Endothelial cell of umbilical vein (primary cell): ENCODE measurements at regions not wholly inside any gene's neighbourhood (a gene's known extent, or its start where the extent isn't known, plus 50 kb on each side); places are given as distances from the start of the nearest gene placed in this dataset.

Experiments used
- BruUV-seq: library from RNA; stranded (reverse); fragments of 400-500 nt; replicated peaks from 2 replicates; lab custom pipeline; 2021; lab: Mats Ljungman, UMichigan
- CTCF ChIA-PET: fragments of 300-600, 350-600 bp; sonication (Branson Sonifier 250); formaldehyde crosslinking; loops from one replicate; lab custom pipeline; 2021; ENCODE audit warnings: antibody characterized with exemption, inconsistent platforms; lab: Charles Lee
- POLR2A ChIA-PET: fragments of 300-600, 350-600 bp; sonication (Branson Sonifier 250); formaldehyde crosslinking; loops from one replicate; lab custom pipeline; 2021; ENCODE audit warnings: antibody characterized with exemption, inconsistent platforms; lab: Charles Lee
- DNase-seq: peaks from one replicate; pipeline ENCODE4 v3.0.0-alpha.2; 2011; ENCODE audit warnings: low read depth, low spot score
- FAIRE-seq: peaks from 2 replicates; lab custom pipeline; 2011; peaks lifted over from hg19 to GRCh38; lab: Jason Lieb, UNC
- H2AFZ ChIP-seq: 2 replicates; pipeline ENCODE4 v1.6.0; 2012; ENCODE audit warnings: low read depth, low read length, control low read depth, inconsistent platforms
- H3K27ac ChIP-seq: 2 replicates; pipeline ENCODE4 v1.5.1; 2011; ENCODE audit warnings: low read depth, mild to moderate bottlenecking, control low read depth, low read length, moderate library complexity; ENCODE audit not compliant: insufficient read depth
- H3K27me3 ChIP-seq, 2 experiments: 2 replicates each; pipeline versions ENCODE4 v1.6.0 to v1.6.1; 2011; ENCODE audit warnings: low read length in 2 of 2, mixed read lengths in 1 of 2; ENCODE audit not compliant: control insufficient read depth in 2 of 2, insufficient read depth in 2 of 2
- H3K36me3 ChIP-seq, 2 experiments: 2 replicates in 1 of 2; 3 replicates in 1 of 2; pipeline ENCODE4 v1.5.1; 2011; ENCODE audit warnings: low read length in 2 of 2, mild to moderate bottlenecking in 1 of 2, moderate library complexity in 1 of 2; ENCODE audit not compliant: control insufficient read depth in 2 of 2, insufficient read depth in 2 of 2; ENCODE audit errors: extremely low read depth in 1 of 2
- H3K4me1 ChIP-seq: 3 replicates; pipeline ENCODE4 v1.5.1; 2011; ENCODE audit warnings: mild to moderate bottlenecking, low read length; ENCODE audit not compliant: control insufficient read depth, insufficient read depth; ENCODE audit errors: extremely low read depth
- H3K4me2 ChIP-seq: 2 replicates; pipeline ENCODE4 v1.6.1; 2011; ENCODE audit warnings: low read length, control low read depth, mixed read lengths; ENCODE audit not compliant: insufficient read depth
- H3K4me3 ChIP-seq, 3 experiments: fragments of 200-600 bp in 1 of 3; sonication (generic), shearing (Covaris generic) in 1 of 3; replicated peaks in 1 of 3; 2 replicates each; pipeline ENCODE4 v1.5.1; 2011 to 2016; ENCODE audit warnings: control low read depth in 3 of 3, low read length in 3 of 3, mild to moderate bottlenecking in 2 of 3, inconsistent platforms in 1 of 3, low read depth in 1 of 3, moderate library complexity in 1 of 3; ENCODE audit not compliant: insufficient read depth in 1 of 3
- H3K79me2 ChIP-seq: 2 replicates; pipeline ENCODE4 v1.6.0; 2012; ENCODE audit warnings: low read length, inconsistent platforms; ENCODE audit not compliant: control insufficient read depth, insufficient read depth
- H3K9ac ChIP-seq: replicated peaks from 2 replicates; pipeline ENCODE3; 2011; ENCODE audit warnings: low read length, control low read depth; ENCODE audit not compliant: insufficient read depth; ENCODE audit errors: extremely low read depth
- H3K9me1 ChIP-seq: replicated peaks from 3 replicates; pipeline ENCODE4 v1.6.0; 2011; ENCODE audit warnings: mild to moderate bottlenecking, low read length; ENCODE audit not compliant: control insufficient read depth, insufficient read depth; ENCODE audit errors: extremely low read depth
- H3K9me3 ChIP-seq: replicated peaks from 2 replicates; pipeline ENCODE4 v1.5.1; 2012; ENCODE audit warnings: low read length, inconsistent platforms; ENCODE audit not compliant: control insufficient read depth, insufficient read depth
- H4K20me1 ChIP-seq: replicated peaks from 2 replicates; pipeline ENCODE3; 2011; ENCODE audit warnings: mild to moderate bottlenecking, low read length; ENCODE audit not compliant: control insufficient read depth, insufficient read depth; ENCODE audit errors: extremely low read depth
- EZH2 ChIP-seq: IDR thresholded peaks from 2 replicates; pipeline ENCODE4 v1.6.1; 2012; ENCODE audit warnings: borderline replicate concordance, low read depth, mild to moderate bottlenecking, moderate library complexity, low read length, inconsistent platforms; ENCODE audit not compliant: severe bottlenecking
- FOS ChIP-seq: IDR thresholded peaks from 2 replicates; pipeline ENCODE4 v1.6.1; 2011; ENCODE audit warnings: mild to moderate bottlenecking, low read length, moderate library complexity, borderline replicate concordance; ENCODE audit not compliant: insufficient read depth
- GATA2 ChIP-seq: IDR thresholded peaks from 2 replicates; pipeline ENCODE4 v1.7.0; 2011; ENCODE audit warnings: low read depth, mild to moderate bottlenecking, moderate library complexity, mixed read lengths, low read length; ENCODE audit not compliant: insufficient read length, insufficient read depth
- JUN ChIP-seq: IDR thresholded peaks from 2 replicates; pipeline ENCODE4 v1.6.1; 2011; ENCODE audit warnings: borderline replicate concordance, low read depth; ENCODE audit not compliant: insufficient read length, insufficient read depth
- MYC ChIP-seq: IDR thresholded peaks from one replicate; pipeline ENCODE4 v1.6.1; 2011; ENCODE audit warnings: mild to moderate bottlenecking, low read depth, low read length
- POLR2A ChIP-seq: IDR thresholded peaks from 2 replicates; pipeline ENCODE4 v1.6.1; 2012; ENCODE audit warnings: low read depth, mild to moderate bottlenecking, control low read depth, low read length
- POLR2AphosphoS5 ChIP-seq: IDR thresholded peaks from 2 replicates; pipeline ENCODE4 v1.6.1; 2012; ENCODE audit warnings: low read depth, mild to moderate bottlenecking, control low read depth, low read length, moderate library complexity; ENCODE audit not compliant: insufficient read depth
- dilution Hi-C: fragments of 300-500 bp; cut with MboI; formaldehyde crosslinking; loops from one replicate; pipeline ENCODE4 v1.15.0; 2019; ENCODE audit warnings: low sequenced_read_pairs; ENCODE audit not compliant: extremely low pct_ligation_motif_present
- intact Hi-C: fragments of 100-400 bp; cut with micrococcal nuclease; formaldehyde crosslinking; loops from one replicate; pipeline ENCODE4 v1.10.0; 2022
- TF ChIP-seq, protein P1 (sequence below): IDR thresholded peaks from 2 replicates; pipeline ENCODE4 v1.6.1; 2011; ENCODE audit not compliant: insufficient read depth, insufficient read length
- TF ChIP-seq, protein P2 (sequence below), 2 donors: IDR thresholded peaks; 1 replicate in 1 of 2; 2 replicates in 1 of 2; pipeline ENCODE4 v1.5.1; 2011; ENCODE audit warnings: low read length in 2 of 2, mild to moderate bottlenecking in 2 of 2, moderate library complexity in 2 of 2, control low read depth in 1 of 2, inconsistent platforms in 1 of 2, low read depth in 1 of 2; ENCODE audit not compliant: insufficient read depth in 1 of 2; ENCODE audit errors: extremely low read depth in 1 of 2

DNA sequence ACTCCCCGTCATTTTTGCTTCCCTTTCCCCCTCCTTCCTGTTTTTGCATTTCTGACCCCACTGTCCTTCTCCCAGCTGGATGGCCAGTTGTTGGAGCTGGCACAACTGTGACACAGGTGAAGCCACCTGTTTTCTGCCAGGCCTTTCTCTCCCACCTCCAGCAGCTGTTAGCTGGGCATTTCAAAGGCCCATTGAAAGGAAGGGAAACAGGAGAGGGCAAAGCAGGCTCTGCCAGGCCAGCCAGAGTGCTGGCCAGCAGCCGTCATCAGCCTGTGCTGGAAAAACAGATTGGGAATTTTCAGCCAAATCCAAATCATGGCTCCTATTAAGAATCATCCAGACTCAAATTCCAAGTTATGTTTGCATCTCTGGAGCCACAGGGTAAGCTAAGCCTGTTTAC, 155.2 kb upstream of the C2CD4B start:
- DNase-seq: no peak

More for the DNA sequence above, 155.2 kb upstream of the C2CD4B start:
- Histone ChIP-seq H4K20me1 (no peaks in the 10 kb centered on the region), H3K79me2 (no peaks in the 10 kb centered on the region), H3K4me3 (no peak overlapping the region), H3K36me3 (no peaks in the 10 kb centered on the region), H3K4me2 (no peak overlapping the region), H3K4me1 (no peaks in the 10 kb centered on the region), H3K27ac (no peak overlapping the region), H3K9me1 (no peaks in the 10 kb centered on the region), H3K27me3 (peaks cover 2 to 3% of the 10 kb centered on the region in 2 experiments), H3K9me3 (no peaks in the 10 kb centered on the region), H2AFZ (no peak overlapping the region), H3K9ac (no peak overlapping the region)
- no peak for FAIRE-seq
- TF ChIP-seq GATA2 (no peak), MYC (no peak), FOS (no peak), POLR2AphosphoS5 (no peak), JUN (no peak), EZH2 (no peak), POLR2A (no peak)
- TF ChIP-seq, protein P1, sequence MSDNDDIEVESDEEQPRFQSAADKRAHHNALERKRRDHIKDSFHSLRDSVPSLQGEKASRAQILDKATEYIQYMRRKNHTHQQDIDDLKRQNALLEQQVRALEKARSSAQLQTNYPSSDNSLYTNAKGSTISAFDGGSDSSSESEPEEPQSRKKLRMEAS: no peak
- TF ChIP-seq, protein P2, sequence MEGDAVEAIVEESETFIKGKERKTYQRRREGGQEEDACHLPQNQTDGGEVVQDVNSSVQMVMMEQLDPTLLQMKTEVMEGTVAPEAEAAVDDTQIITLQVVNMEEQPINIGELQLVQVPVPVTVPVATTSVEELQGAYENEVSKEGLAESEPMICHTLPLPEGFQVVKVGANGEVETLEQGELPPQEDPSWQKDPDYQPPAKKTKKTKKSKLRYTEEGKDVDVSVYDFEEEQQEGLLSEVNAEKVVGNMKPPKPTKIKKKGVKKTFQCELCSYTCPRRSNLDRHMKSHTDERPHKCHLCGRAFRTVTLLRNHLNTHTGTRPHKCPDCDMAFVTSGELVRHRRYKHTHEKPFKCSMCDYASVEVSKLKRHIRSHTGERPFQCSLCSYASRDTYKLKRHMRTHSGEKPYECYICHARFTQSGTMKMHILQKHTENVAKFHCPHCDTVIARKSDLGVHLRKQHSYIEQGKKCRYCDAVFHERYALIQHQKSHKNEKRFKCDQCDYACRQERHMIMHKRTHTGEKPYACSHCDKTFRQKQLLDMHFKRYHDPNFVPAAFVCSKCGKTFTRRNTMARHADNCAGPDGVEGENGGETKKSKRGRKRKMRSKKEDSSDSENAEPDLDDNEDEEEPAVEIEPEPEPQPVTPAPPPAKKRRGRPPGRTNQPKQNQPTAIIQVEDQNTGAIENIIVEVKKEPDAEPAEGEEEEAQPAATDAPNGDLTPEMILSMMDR (IDR thresholded peaks at IDR 0.05; ENCODE audit: extremely low read depth in 1 of 2, insufficient read depth in 1 of 2, low read depth in 1 of 2, low read length in 2 of 2): no peak
- ChIA-PET CTCF (no interaction called here), POLR2A (no interaction called here)
- intact Hi-C loops: no loop called here
- dilution Hi-C loops: no loop called here
- no TSS peak for BruUV-seq
